Vagina (tissue), 2 donors: ENCODE measurements at regions not wholly inside any gene's neighbourhood (a gene's known extent, or its start where the extent isn't known, plus 50 kb on each side); places are given as distances from the start of the nearest gene placed in this dataset.

ENCODE experiments used
- CTCF ChIP-seq, 3 experiments: fragments of 450-650 bp in 2 of 3; fragments of 200-600 bp in 1 of 3; sonication (generic) in 1 of 3; IDR thresholded peaks; one replicate each; pipeline ENCODE4 v1.5.1; 2017 to 2019; ENCODE audit warnings: antibody characterized with exemption in 3 of 3, mild to moderate bottlenecking in 2 of 3, moderate library complexity in 2 of 3
- POLR2A ChIP-seq, 2 donors: fragments of 450-650 bp; IDR thresholded peaks; one replicate each; pipeline ENCODE4 v1.6.1; 2017; ENCODE audit warnings: antibody characterized with exemption in 2 of 2, mild to moderate bottlenecking in 2 of 2, moderate library complexity in 2 of 2

DNA sequence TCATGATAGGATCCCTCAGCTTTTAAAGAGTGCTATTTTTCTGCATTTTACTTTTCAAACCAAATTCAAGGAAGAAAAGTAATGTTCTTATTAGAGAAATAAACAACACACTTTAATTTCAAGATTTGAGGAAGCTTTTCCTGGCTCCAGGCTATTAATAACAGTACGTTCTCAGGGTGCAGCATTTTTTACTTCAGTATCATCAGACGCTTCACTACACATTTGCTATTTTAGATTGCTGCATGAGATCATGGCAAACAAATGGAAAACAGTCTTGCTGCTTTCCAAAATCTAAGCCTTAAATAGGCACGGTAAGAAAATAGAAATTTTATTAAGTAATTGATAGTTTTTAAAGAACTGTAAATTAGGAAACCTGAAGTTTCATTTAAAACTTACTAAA, 253.6 kb upstream of the EXOC2 start:
- no peak for TF ChIP-seq CTCF (IDR thresholded peaks at IDR 0.05)
- no peak for TF ChIP-seq POLR2A (IDR thresholded peaks at IDR 0.05)
